ENCODE measurements at regions not wholly inside any gene's neighbourhood (a gene's known extent, or its start where the extent isn't known, plus 50 kb on each side); places are given as distances from the start of the nearest gene placed in this dataset.

- no peaks in the 10 kb centered on the region for H3K36me3 Mint-ChIP-seq (ENCODE audit: insufficient read depth, unreplicated experiment)
- no peaks in the 10 kb centered on the region for H3K27me3 Mint-ChIP-seq (ENCODE audit: insufficient read depth, unreplicated experiment)
- no peak for TF ChIP-seq CTCF (IDR thresholded peaks at IDR 0.05; ENCODE audit: insufficient read depth in 1 of 2, low read depth in 1 of 2, low read length in 1 of 2, severe bottlenecking in 1 of 2, unreplicated experiment in 1 of 2)
- Histone ChIP-seq H3K27me3 (replicated peaks; ENCODE audit: control insufficient read depth, insufficient read depth, low read length) (no peaks in the 10 kb centered on the region), H3K4me3 (ENCODE audit: low read depth, low read length) (no peak overlapping the region), H3K4me1 (peaks cover 20% of the 10 kb centered on the region), H3K9me3 (no peaks in the 10 kb centered on the region), H3K36me3 (ENCODE audit: control insufficient read depth, insufficient read depth, low read length) (no peaks in the 10 kb centered on the region)
- no peak for DNase-seq
- no peaks in the 10 kb centered on the region for H3K4me1 Mint-ChIP-seq (ENCODE audit: low read depth, unreplicated experiment)
- no TSS peak for BruUV-seq (replicated peaks)
- no peak overlapping the region for H3K4me3 Mint-ChIP-seq (ENCODE audit: unreplicated experiment)
- peaks cover 9% of the 10 kb centered on the region for H3K9me3 Mint-ChIP-seq (ENCODE audit: unreplicated experiment)
- intact Hi-C loops (cut with micrococcal nuclease; ENCODE audit: unreplicated experiment), result no loop called here
- ChIA-PET POLR2A (no interaction called here), CTCF (no interaction called here)
- H3K27ac Mint-ChIP-seq (ENCODE audit: unreplicated experiment), result no peak overlapping the region
Observed at GRCh38 chr1:218759795-218760194, 413.9 kb upstream of the LYPLAL1 start.

- no peak overlapping the region for H3K27ac Mint-ChIP-seq (ENCODE audit: unreplicated experiment)
- no peaks in the 10 kb centered on the region for H3K4me1 Mint-ChIP-seq (ENCODE audit: low read depth, unreplicated experiment)
- TF ChIP-seq CTCF (IDR thresholded peaks at IDR 0.05; ENCODE audit: insufficient read depth in 1 of 2, low read depth in 1 of 2, low read length in 1 of 2, severe bottlenecking in 1 of 2, unreplicated experiment in 1 of 2), result no peak
- H3K4me3 Mint-ChIP-seq (ENCODE audit: unreplicated experiment), result no peak overlapping the region
- H3K36me3 Mint-ChIP-seq (ENCODE audit: insufficient read depth, unreplicated experiment), result no peaks in the 10 kb centered on the region
- CTCF ChIA-PET, result no interaction called here
- peaks cover 20% of the 10 kb centered on the region for H3K4me1 ChIP-seq
- intact Hi-C loops (cut with micrococcal nuclease; ENCODE audit: unreplicated experiment), result no loop called here
- BruUV-seq (replicated peaks), result no TSS peak
- peaks cover 9% of the 10 kb centered on the region for H3K9me3 Mint-ChIP-seq (ENCODE audit: unreplicated experiment)
- no peaks in the 10 kb centered on the region for H3K36me3 ChIP-seq (ENCODE audit: control insufficient read depth, insufficient read depth, low read length)
- no peaks in the 10 kb centered on the region for H3K9me3 ChIP-seq
- DNase-seq, result no peak
- no peaks in the 10 kb centered on the region for H3K27me3 Mint-ChIP-seq (ENCODE audit: insufficient read depth, unreplicated experiment)
- POLR2A ChIA-PET, result no interaction called here
- H3K4me3 ChIP-seq (ENCODE audit: low read depth, low read length), result no peak overlapping the region
- H3K27me3 ChIP-seq (replicated peaks; ENCODE audit: control insufficient read depth, insufficient read depth, low read length), result no peaks in the 10 kb centered on the region
Observed at GRCh38 chr1:218760601-218761570, 412.8 kb upstream of the LYPLAL1 start.

GRCh38 chr1:218763538-218763937 is 410.1 kb upstream of the LYPLAL1 start:
- ChIA-PET CTCF (no interaction called here), POLR2A (no interaction called here)
- Mint-ChIP-seq H3K36me3 (ENCODE audit: insufficient read depth, unreplicated experiment) (no peaks in the 10 kb centered on the region), H3K27me3 (ENCODE audit: insufficient read depth, unreplicated experiment) (no peaks in the 10 kb centered on the region), H3K27ac (ENCODE audit: unreplicated experiment) (no peak overlapping the region), H3K4me1 (ENCODE audit: low read depth, unreplicated experiment) (no peaks in the 10 kb centered on the region), H3K4me3 (ENCODE audit: unreplicated experiment) (no peak overlapping the region), H3K9me3 (ENCODE audit: unreplicated experiment) (no peaks in the 10 kb centered on the region)
- Histone ChIP-seq H3K27me3 (replicated peaks; ENCODE audit: control insufficient read depth, insufficient read depth, low read length) (no peaks in the 10 kb centered on the region), H3K4me3 (ENCODE audit: low read depth, low read length) (no peak overlapping the region), H3K36me3 (ENCODE audit: control insufficient read depth, insufficient read depth, low read length) (no peaks in the 10 kb centered on the region), H3K9me3 (no peaks in the 10 kb centered on the region), H3K4me1 (peaks cover 20% of the 10 kb centered on the region)
- BruUV-seq (replicated peaks), result no TSS peak
- no peak for DNase-seq
- TF ChIP-seq CTCF (IDR thresholded peaks at IDR 0.05; ENCODE audit: insufficient read depth in 1 of 2, low read depth in 1 of 2, low read length in 1 of 2, severe bottlenecking in 1 of 2, unreplicated experiment in 1 of 2), result no peak
- intact Hi-C loops (cut with micrococcal nuclease; ENCODE audit: unreplicated experiment), result no loop called here
